ENCODE measurements at regions not wholly inside any gene's neighbourhood (a gene's known extent, or its start where the extent isn't known, plus 50 kb on each side); places are given as distances from the start of the nearest gene placed in this dataset.

DNA sequence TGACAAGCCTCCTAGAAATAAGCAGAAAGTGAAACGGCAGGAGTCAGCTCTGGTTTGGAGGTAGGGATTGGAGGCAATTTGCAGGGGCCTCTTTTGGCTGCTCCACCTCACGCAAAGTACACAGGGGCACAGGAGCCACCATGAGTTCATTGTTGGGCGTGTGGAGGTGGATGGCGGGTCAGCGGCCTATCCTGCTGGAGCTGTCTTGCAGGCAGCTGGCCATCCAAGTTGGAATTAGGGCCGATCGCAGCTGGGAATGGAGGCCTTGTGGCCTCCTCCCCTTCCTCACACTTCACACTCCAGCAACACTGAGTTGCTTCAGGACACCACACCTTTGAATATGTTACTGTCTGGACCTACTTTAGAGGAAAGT lies 171.5 kb downstream of the MYCN start:
- DNase-seq (ENCODE audit: low read depth) = no peak
- no peak overlapping the region for H3K4me3 ChIP-seq (ENCODE audit: low read depth, low read length)
- TF ChIP-seq, protein P1, sequence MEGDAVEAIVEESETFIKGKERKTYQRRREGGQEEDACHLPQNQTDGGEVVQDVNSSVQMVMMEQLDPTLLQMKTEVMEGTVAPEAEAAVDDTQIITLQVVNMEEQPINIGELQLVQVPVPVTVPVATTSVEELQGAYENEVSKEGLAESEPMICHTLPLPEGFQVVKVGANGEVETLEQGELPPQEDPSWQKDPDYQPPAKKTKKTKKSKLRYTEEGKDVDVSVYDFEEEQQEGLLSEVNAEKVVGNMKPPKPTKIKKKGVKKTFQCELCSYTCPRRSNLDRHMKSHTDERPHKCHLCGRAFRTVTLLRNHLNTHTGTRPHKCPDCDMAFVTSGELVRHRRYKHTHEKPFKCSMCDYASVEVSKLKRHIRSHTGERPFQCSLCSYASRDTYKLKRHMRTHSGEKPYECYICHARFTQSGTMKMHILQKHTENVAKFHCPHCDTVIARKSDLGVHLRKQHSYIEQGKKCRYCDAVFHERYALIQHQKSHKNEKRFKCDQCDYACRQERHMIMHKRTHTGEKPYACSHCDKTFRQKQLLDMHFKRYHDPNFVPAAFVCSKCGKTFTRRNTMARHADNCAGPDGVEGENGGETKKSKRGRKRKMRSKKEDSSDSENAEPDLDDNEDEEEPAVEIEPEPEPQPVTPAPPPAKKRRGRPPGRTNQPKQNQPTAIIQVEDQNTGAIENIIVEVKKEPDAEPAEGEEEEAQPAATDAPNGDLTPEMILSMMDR (IDR thresholded peaks at IDR 0.05; ENCODE audit: insufficient read depth, low read length) = no peak

DNA sequence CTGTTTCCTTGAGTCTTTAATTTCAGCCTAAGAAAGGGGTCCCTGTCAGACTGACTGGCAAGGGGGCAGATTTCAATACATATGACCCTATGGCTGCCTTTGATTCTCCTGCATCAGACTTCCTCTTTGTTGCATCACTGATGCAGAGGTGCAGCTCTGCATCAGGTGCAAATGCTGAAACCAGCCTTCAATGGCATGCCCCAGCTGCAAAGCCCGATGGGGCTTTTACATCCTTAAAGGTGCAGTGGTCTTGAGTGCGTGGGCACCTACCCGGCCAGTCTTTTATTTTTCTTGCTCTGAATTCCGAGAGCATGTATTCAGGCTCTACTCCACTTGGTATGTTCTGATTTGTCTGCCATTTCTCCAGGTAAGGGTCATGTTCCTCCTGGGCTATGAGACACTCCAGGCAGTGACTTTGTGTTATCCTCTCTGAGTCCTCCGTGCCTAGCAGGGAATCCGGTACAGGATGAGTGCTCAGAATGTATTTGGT lies 169.5 kb downstream of the MYCN start:
- DNase-seq (ENCODE audit: low read depth) = no peak
- TF ChIP-seq, protein P1 (IDR thresholded peaks at IDR 0.05; ENCODE audit: insufficient read depth, low read length) = no peak
- no peak overlapping the region for H3K4me3 ChIP-seq (ENCODE audit: low read depth, low read length)

DNA sequence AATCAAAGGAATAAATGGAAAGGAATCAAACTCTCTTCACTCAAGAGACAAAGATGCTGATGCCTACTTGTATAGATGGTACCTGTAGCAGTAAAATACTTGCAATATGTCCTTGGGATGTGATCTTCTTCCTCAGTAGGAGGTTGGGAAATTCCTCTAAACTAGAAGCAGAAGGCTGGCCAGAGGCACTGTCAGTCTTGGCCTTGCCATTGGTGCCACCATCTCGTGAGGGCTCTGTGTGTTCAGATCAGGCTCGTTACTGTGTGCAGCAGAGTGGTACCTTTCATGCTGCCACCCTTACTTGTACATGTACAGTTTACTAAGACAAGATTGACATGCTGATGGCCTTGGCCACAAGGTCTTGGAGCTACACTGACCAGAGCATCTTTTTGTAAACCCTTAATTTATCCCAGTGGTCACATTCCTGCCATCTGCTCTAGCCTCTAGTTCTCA lies 169.0 kb downstream of the MYCN start:
- TF ChIP-seq, protein P1 (IDR thresholded peaks at IDR 0.05; ENCODE audit: insufficient read depth, low read length) = no peak
- no peak for DNase-seq (ENCODE audit: low read depth)
- H3K4me3 ChIP-seq (ENCODE audit: low read depth, low read length) = no peak overlapping the region

DNA sequence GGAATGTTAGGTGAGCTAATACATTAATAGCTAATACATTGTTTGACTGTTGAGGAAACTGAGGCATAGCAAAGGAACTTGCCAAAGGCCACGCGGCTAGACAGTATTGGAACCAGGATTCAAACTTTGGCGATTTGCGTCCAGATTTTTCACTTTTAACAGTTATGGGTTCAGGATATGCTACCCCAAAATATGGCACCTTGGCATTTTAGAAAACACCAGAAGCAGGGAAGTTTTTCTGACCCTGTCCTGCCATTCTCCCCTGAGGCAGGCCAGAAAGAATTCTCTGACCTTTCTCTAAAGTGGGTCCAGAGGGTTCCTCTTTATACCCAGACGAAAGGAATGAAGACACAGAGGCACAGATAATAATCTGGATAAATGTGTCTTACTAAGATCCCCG lies 166.9 kb downstream of the MYCN start:
- TF ChIP-seq, protein P1 (IDR thresholded peaks at IDR 0.05; ENCODE audit: insufficient read depth, low read length) = no peak
- DNase-seq (ENCODE audit: low read depth) = no peak
- H3K4me3 ChIP-seq (ENCODE audit: low read depth, low read length) = no peak overlapping the region

DNA sequence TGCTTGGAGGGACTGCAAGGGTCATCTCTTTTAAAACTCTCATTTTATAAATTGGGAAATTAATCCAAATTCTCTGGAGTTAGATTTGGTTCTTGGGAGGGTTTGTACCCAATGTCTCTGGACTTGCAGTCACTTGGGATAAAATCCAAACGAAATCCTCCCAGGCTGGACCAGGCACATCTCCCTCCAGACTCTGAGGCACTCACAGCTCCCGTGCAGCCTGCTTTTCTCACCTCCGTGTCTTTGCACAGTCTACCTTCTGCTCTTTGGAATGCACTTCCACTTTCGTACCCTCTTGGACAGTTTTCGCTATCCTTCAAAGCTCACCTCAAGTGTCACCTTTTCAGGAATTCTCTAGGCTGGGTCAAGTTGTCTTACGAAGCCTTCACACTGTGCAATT lies 166.3 kb downstream of the MYCN start:
- TF ChIP-seq, protein P1 (IDR thresholded peaks at IDR 0.05; ENCODE audit: insufficient read depth, low read length) = no peak
- no peak overlapping the region for H3K4me3 ChIP-seq (ENCODE audit: low read depth, low read length)
- DNase-seq (ENCODE audit: low read depth) = no peak

DNA sequence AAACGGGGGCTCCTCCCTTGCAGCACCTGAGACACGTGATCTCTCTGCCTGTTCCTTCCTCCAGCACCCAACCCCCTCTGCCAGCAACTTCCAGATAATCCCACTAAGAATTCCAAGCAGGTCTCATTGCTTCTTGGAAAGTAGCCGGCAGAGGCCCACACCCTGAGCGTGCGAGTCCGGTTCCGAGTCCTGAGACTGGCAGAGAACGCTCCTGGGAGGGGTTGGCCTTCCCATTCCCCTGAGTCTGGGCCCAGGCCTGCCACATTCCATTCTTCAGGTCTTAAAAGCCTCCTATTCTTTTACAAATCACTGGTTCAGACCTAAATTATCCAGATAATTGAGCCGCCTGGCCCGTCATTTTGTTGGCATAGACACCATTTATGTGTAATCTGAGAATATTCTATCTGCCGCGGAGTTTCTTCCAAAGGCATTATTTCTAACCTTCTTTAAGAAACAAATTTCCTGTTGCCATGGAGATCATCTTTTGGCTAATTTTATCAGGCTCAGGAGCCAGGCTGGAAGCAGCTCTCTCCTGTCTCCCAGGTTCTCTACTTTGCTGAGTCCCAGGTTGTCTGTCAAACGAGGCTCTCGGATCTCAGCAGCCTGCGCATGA lies 165.4 kb downstream of the MYCN start:
- TF ChIP-seq, protein P1 (IDR thresholded peaks at IDR 0.05; ENCODE audit: insufficient read depth, low read length) = no peak
- no peak overlapping the region for H3K4me3 ChIP-seq (ENCODE audit: low read depth, low read length)
- no peak for DNase-seq (ENCODE audit: low read depth)

All from fibroblast of the aortic adventitia (primary cell).